GM12873 (cell line): ENCODE measurements at regions not wholly inside any gene's neighbourhood (a gene's known extent, or its start where the extent isn't known, plus 50 kb on each side); places are given as distances from the start of the nearest gene placed in this dataset.

ENCODE experiments used
- CTCF ChIP-seq: IDR thresholded peaks from 2 replicates; pipeline ENCODE4 v1.5.1; 2012; ENCODE audit warnings: low read depth, mild to moderate bottlenecking, moderate library complexity, low read length, control low read depth; ENCODE audit not compliant: insufficient read depth; ENCODE audit errors: missing control alignments

GRCh38 chr17:69828087-69828486 lies 246.9 kb upstream of the KCNJ16 start:
- no peak for TF ChIP-seq CTCF

- TF ChIP-seq CTCF, result no peak
These were observed 240.5 kb upstream of the KCNJ16 start for GRCh38 chr17:69834494-69834893.

GRCh38 chr17:69851736-69852135 lies 223.3 kb upstream of the KCNJ16 start:
- no peak for TF ChIP-seq CTCF

GRCh38 chr17:69853541-69854224 lies 221.3 kb upstream of the KCNJ16 start:
- no peak for TF ChIP-seq CTCF

- TF ChIP-seq CTCF, result no peak
These were observed 220.7 kb upstream of the KCNJ16 start for GRCh38 chr17:69854225-69854780.

GRCh38 chr17:69856946-69857345 lies 218.1 kb upstream of the KCNJ16 start:
- TF ChIP-seq CTCF, result no peak

- TF ChIP-seq CTCF, result no peak
These were observed 217.6 kb upstream of the KCNJ16 start for GRCh38 chr17:69857412-69857835.
